Lower lobe of right lung (tissue), 2 donors: ENCODE measurements at regions not wholly inside any gene's neighbourhood (a gene's known extent, or its start where the extent isn't known, plus 50 kb on each side); places are given as distances from the start of the nearest gene placed in this dataset.
"Not testable (repeated sequence)": the region's sequence is repeated elsewhere in the genome, so short reads cannot be mapped to it uniquely, and the experiment has no call there.

ENCODE experiments used
- ATAC-seq, 2 donors: fragments of 200-7000 bp; cut with Tn5 transposase; one replicate each; pipeline ENCODE4 v1.9.1; 2020 to 2022; ENCODE audit warnings: mild to moderate bottlenecking in 2 of 2, moderate library complexity in 2 of 2
- DNase-seq: peaks from one replicate; pipeline ENCODE4 v3.0.0-alpha.2; 2020
- H3K27ac ChIP-seq: fragments of 200-600 bp; one replicate; pipeline ENCODE4 v1.8.0; 2022
- H3K27me3 ChIP-seq: fragments of 200-600 bp; one replicate; pipeline ENCODE4 v1.8.0; 2022; ENCODE audit warnings: low read depth
- H3K36me3 ChIP-seq: fragments of 200-600 bp; one replicate; pipeline ENCODE4 v1.8.0; 2022; ENCODE audit warnings: mild to moderate bottlenecking
- H3K4me1 ChIP-seq: fragments of 200-600 bp; one replicate; pipeline ENCODE4 v1.8.0; 2022
- H3K4me3 ChIP-seq: fragments of 200-600 bp; one replicate; pipeline ENCODE4 v1.8.0; 2022; ENCODE audit warnings: mild to moderate bottlenecking
- H3K9me3 ChIP-seq: fragments of 200-600 bp; one replicate; pipeline ENCODE4 v1.8.0; 2022
- intact Hi-C: fragments of 100-400 bp; cut with DNase I; formaldehyde crosslinking; loops from one replicate; pipeline ENCODE4 v1.11.0; 2022
- TF ChIP-seq, protein P1 (sequence below): fragments of 200-600 bp; IDR thresholded peaks from one replicate; pipeline ENCODE4 v1.8.0; 2022; ENCODE audit warnings: antibody characterized with exemption, mild to moderate bottlenecking
- donor health status: DM: no; HTN: yes; CAD: no; lungs with severe emphysema.

DNA sequence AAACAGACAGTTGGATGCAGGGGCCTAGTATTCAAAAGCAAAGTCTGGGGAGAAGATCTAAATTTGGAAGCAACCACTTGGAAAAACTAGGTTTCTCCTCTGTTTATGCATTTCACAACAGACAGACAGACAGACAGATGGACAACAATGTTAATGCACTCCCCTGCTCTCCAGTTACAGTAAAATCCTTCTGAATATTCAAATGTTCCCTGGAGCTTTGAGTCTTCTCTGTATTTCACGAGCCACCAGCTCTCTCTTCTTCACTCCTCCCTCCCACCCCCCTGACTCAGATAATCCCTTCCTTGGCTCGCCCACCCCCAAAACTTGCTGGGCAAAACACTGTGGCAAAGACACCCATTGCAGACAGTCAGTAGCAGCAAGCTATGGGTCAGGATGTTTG lies 129.3 kb upstream of the TOP1 start:
- H3K27ac ChIP-seq: no peak overlapping the region
- H3K4me3 ChIP-seq: no peak overlapping the region
- ATAC-seq (no peak), DNase-seq (no peak)
- H3K36me3 ChIP-seq: no peaks in the 10 kb centered on the region
- H3K27me3 ChIP-seq: no peaks in the 10 kb centered on the region
- TF ChIP-seq, protein P1, sequence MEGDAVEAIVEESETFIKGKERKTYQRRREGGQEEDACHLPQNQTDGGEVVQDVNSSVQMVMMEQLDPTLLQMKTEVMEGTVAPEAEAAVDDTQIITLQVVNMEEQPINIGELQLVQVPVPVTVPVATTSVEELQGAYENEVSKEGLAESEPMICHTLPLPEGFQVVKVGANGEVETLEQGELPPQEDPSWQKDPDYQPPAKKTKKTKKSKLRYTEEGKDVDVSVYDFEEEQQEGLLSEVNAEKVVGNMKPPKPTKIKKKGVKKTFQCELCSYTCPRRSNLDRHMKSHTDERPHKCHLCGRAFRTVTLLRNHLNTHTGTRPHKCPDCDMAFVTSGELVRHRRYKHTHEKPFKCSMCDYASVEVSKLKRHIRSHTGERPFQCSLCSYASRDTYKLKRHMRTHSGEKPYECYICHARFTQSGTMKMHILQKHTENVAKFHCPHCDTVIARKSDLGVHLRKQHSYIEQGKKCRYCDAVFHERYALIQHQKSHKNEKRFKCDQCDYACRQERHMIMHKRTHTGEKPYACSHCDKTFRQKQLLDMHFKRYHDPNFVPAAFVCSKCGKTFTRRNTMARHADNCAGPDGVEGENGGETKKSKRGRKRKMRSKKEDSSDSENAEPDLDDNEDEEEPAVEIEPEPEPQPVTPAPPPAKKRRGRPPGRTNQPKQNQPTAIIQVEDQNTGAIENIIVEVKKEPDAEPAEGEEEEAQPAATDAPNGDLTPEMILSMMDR: no peak
- intact Hi-C loops: no loop called here
- no peaks in the 10 kb centered on the region for H3K9me3 ChIP-seq
- H3K4me1 ChIP-seq: no peaks in the 10 kb centered on the region

DNA sequence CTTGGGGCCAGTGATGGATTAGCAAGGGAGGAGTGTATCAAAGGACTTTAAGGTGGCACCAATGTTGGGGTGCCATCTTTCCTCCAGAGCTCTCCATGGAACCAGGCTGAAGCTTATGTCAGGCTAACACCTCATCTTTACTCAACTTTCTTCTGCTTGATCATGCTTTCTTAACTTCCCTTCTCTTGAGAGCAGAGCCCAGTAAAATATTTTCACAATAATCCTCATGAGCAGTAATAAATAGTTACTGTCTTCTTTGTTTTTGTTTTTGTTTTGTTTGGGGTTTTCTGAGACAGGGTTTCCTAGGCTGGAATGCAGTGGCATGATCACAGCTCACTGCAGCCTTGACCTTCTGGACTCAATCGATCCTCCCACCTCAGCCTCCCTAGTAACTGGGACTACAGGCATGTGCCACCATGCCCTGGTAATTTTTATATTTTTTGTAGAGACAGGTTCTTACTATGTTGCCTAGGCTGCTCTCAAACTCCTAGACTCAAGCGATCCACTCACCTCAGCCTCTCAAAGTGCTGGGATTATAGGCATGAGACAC lies 127.9 kb upstream of the TOP1 start:
- H3K36me3 ChIP-seq: no peaks in the 10 kb centered on the region
- H3K27me3 ChIP-seq: no peaks in the 10 kb centered on the region
- intact Hi-C loops: no loop called here
- no peak overlapping the region for H3K4me3 ChIP-seq
- H3K27ac ChIP-seq: no peak overlapping the region
- TF ChIP-seq, protein P1: no peak
- no peaks in the 10 kb centered on the region for H3K9me3 ChIP-seq
- ATAC-seq: no peak
- no peak for DNase-seq
- H3K4me1 ChIP-seq: no peaks in the 10 kb centered on the region

DNA sequence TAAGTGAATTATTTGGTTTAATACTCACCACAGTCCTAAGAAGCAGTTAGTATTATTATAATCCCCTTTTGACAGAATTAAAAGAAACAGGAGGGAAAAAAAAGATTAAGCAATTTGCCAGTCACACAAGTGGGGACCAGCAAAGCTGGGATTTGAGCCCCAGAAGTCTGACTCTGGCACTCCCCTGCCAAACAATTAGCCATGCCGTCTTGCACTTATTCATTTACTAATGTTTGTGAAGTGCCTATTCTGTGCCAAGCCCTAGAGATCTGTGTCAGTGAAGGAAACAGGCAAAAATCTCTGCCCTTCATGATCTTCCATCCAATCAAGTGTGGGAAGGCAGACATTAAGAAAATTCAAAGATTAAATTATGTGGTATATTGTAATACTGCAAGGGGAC lies 126.0 kb upstream of the TOP1 start:
- H3K4me3 ChIP-seq: no peak overlapping the region
- no peak overlapping the region for H3K27ac ChIP-seq
- intact Hi-C loops: no loop called here
- no peaks in the 10 kb centered on the region for H3K9me3 ChIP-seq
- H3K27me3 ChIP-seq: no peaks in the 10 kb centered on the region
- ATAC-seq: no peak
- H3K4me1 ChIP-seq: no peaks in the 10 kb centered on the region
- H3K36me3 ChIP-seq: no peaks in the 10 kb centered on the region
- TF ChIP-seq, protein P1: no peak
- DNase-seq: no peak

DNA sequence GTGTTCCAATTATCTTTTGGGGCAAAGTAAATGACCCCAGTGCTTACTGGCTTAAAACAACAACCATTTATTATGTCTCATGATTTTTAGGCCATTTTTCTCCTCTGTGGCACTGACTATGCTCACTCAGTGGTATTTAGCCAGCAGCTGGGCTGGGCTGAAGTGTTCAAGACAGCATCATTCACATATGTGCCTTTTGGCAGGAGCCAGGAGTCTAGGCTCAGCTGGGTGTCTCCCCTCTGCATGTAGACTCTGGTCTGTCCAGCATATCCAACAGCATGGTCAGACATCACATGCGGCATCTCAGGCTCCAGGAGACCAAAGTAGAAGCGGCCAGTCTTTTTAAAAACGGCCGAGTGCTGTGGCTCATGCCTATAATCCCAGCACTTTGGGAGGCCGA lies 120.3 kb upstream of the TOP1 start:
- TF ChIP-seq, protein P1: no peak
- Histone ChIP-seq H3K4me1 (no peaks in the 10 kb centered on the region), H3K36me3 (no peaks in the 10 kb centered on the region), H3K27ac (no peak overlapping the region), H3K27me3 (no peaks in the 10 kb centered on the region), H3K9me3 (no peaks in the 10 kb centered on the region), H3K4me3 (no peak overlapping the region)
- intact Hi-C loops: no loop called here
- DNase-seq: no peak
- ATAC-seq: no peak

DNA sequence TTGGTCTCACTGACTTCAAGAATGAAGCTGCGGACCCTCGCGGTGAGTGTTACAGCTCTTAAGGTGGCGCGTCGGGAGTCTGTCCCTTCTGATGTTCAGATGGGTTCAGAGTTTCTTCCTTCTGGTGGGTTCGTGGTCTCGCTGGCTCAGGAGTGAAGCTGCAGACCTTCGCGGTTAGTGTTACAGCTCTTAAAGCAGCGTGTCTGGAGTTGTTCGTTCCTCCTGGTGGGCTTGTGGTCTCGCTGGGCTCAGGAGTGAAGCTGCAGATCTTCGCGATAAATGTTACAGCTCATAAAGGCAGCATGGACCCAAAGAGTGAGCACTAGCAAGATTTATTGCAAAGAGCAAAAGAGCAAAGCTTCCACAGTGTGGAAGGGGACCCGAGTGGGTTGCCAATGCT lies 119.1 kb upstream of the TOP1 start:
- H3K27me3 ChIP-seq, ATAC-seq, H3K4me3 ChIP-seq, DNase-seq, H3K4me1 ChIP-seq, H3K9me3 ChIP-seq, H3K27ac ChIP-seq, intact Hi-C loops, H3K36me3 ChIP-seq: not testable (repeated sequence)

DNA sequence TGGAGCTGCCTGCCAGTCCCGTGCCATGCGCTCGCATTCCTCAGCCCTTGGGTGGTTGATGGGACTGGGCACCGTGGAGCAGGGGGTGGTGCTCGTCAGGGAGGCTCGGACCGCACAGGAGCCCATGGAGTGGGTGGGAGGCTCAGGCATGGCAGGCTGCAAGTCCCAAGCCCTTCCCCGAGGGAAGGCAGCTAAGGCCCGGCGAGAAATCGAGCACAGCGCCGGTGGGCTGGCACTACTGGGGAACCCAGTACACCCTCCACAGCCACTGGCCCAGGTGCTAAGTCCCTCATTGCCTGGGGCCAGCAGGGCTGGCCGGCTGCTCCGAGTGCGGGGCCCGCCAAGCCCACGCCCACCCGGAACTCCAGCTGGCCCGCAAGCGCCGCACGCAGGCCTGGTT lies 118.2 kb upstream of the TOP1 start:
- H3K27ac ChIP-seq, H3K4me3 ChIP-seq, H3K36me3 ChIP-seq, H3K27me3 ChIP-seq, H3K4me1 ChIP-seq, DNase-seq, intact Hi-C loops, H3K9me3 ChIP-seq, ATAC-seq: not testable (repeated sequence)

DNA sequence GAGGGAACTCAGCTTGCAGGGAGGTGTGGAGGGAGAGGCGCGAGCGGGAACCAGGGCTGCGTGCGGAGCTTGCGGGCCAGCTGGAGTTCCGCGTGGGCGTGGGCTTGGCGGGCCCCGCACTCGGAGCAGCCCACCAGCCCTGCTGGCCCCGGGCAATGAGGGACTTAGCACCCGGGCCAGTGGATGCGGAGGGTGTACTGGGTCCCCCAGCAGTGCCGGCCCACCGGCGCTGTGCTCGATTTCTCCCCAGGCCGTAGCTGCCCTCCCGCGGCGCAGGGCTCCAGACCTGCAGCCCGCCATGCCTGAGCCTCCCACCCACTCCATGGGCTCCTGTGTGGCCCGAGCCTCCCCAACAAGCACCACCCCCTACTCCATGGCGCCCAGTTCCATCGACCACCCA lies 117.5 kb upstream of the TOP1 start:
- H3K27ac ChIP-seq: not testable (repeated sequence)

More for the DNA sequence above, 117.5 kb upstream of the TOP1 start:
- H3K4me1 ChIP-seq, H3K4me3 ChIP-seq, H3K9me3 ChIP-seq, DNase-seq, H3K27me3 ChIP-seq, intact Hi-C loops, ATAC-seq, H3K36me3 ChIP-seq: not testable (repeated sequence)
